OCI-LY7 (cell line): ENCODE measurements at regions not wholly inside any gene's neighbourhood (a gene's known extent, or its start where the extent isn't known, plus 50 kb on each side); places are given as distances from the start of the nearest gene placed in this dataset.

Source experiments
- BruUV-seq: library from RNA; stranded (reverse); fragments of 400-500 nt; replicated peaks from 2 replicates; lab custom pipeline; 2021; lab: Mats Ljungman, UMichigan
- CTCF ChIA-PET: fragments of 300-600 bp; sonication (Branson Sonifier 250); formaldehyde crosslinking; loops from one replicate; lab custom pipeline; 2022; ENCODE audit warnings: antibody characterized with exemption; ENCODE audit not compliant: unreplicated experiment; lab: Charles Lee
- POLR2A ChIA-PET: fragments of 300-600 bp; sonication (Branson Sonifier 250); formaldehyde crosslinking; loops from one replicate; lab custom pipeline; 2022; ENCODE audit warnings: antibody characterized with exemption; lab: Charles Lee
- DNase-seq: peaks from one replicate; pipeline ENCODE4 v3.0.0-alpha.2; 2015; ENCODE audit warnings: low spot score
- H2AFZ ChIP-seq: fragments of 200-600 bp; sonication (generic), shearing (Covaris generic); 2 replicates; pipeline ENCODE4 v1.6.1; 2014; ENCODE audit warnings: mild to moderate bottlenecking, antibody characterized with exemption, low read length, moderate library complexity
- H3K27ac ChIP-seq: fragments of 200-600 bp; sonication (generic); 2 replicates; pipeline ENCODE4 v1.5.1; 2014; ENCODE audit warnings: mixed run types, low read depth, mild to moderate bottlenecking, moderate library complexity, low read length, inconsistent platforms; ENCODE audit not compliant: poor library complexity, severe bottlenecking
- H3K36me3 ChIP-seq: fragments of 200-600 bp; sonication (generic); 2 replicates; pipeline ENCODE4 v1.6.1; 2014; ENCODE audit warnings: mild to moderate bottlenecking, antibody characterized with exemption, low read length, moderate library complexity, mixed read lengths; ENCODE audit not compliant: insufficient read depth
- H3K4me1 ChIP-seq: fragments of 200-600 bp; sonication (generic); 2 replicates; pipeline ENCODE4 v1.5.1; 2014; ENCODE audit warnings: mild to moderate bottlenecking, low read length; ENCODE audit not compliant: insufficient read depth, poor library complexity, severe bottlenecking
- H3K4me2 ChIP-seq: fragments of 200-600 bp; sonication (generic); 2 replicates; pipeline ENCODE4 v1.6.1; 2014; ENCODE audit warnings: mild to moderate bottlenecking, low read length
- H3K4me3 ChIP-seq: fragments of 200-600 bp; sonication (generic); 2 replicates; pipeline ENCODE4 v1.5.1; 2014; ENCODE audit warnings: mild to moderate bottlenecking, low read depth, low read length; ENCODE audit not compliant: poor library complexity, severe bottlenecking
- H3K79me2 ChIP-seq: fragments of 200-600 bp; sonication (generic); 2 replicates; pipeline ENCODE4 v1.6.1; 2016; ENCODE audit warnings: low read depth, mild to moderate bottlenecking, low read length, moderate library complexity, mixed read lengths; ENCODE audit not compliant: insufficient read depth
- H3K9me2 ChIP-seq: fragments of 200-600 bp; sonication (generic); 2 replicates; pipeline ENCODE4 v1.6.1; 2016; ENCODE audit warnings: mild to moderate bottlenecking, low read length, mixed read lengths; ENCODE audit not compliant: insufficient read depth
- H3K9me3 ChIP-seq: fragments of 200-600 bp; sonication (generic); 2 replicates; pipeline ENCODE4 v1.6.1; 2014; ENCODE audit warnings: mild to moderate bottlenecking, mixed run types, low read length, mixed read lengths
- H4K20me1 ChIP-seq: fragments of 200-600 bp; sonication (generic); 2 replicates; pipeline ENCODE4 v1.6.1; 2014; ENCODE audit warnings: mild to moderate bottlenecking, antibody characterized with exemption, low read length, moderate library complexity, mixed read lengths; ENCODE audit not compliant: insufficient read depth
- CTCF ChIP-seq: fragments of 200-600 bp; sonication (generic); conservative IDR thresholded peaks from 2 replicates; pipeline ENCODE4 v1.5.1; 2014; ENCODE audit warnings: mild to moderate bottlenecking, antibody characterized with exemption, low read length, moderate library complexity, mixed read lengths
- EZH2phosphoT487 ChIP-seq: fragments of 200-600 bp; sonication (generic); IDR thresholded peaks from 2 replicates; pipeline ENCODE4 v1.6.1; 2018; ENCODE audit warnings: low read depth, borderline replicate concordance, mild to moderate bottlenecking, mixed run types, antibody characterized with exemption, low read length, moderate library complexity, mixed read lengths
- intact Hi-C: fragments of 100-400 bp; cut with micrococcal nuclease; formaldehyde crosslinking; loops from one replicate; pipeline ENCODE4 v1.10.0; 2022; ENCODE audit not compliant: unreplicated experiment

- Histone ChIP-seq H2AFZ (no peak overlapping the region), H3K4me2 (no peak overlapping the region), H4K20me1 (no peaks in the 10 kb centered on the region), H3K36me3 (no peaks in the 10 kb centered on the region), H3K9me2 (no peaks in the 10 kb centered on the region), H3K27ac (no peak overlapping the region), H3K4me1 (no peaks in the 10 kb centered on the region), H3K9me3 (peaks cover 9% of the 10 kb centered on the region; the same call in 1 of the 2 replicates), H3K4me3 (no peak overlapping the region), H3K79me2 (no peaks in the 10 kb centered on the region)
- ChIA-PET POLR2A (no interaction called here), CTCF (no interaction called here)
- intact Hi-C loops, result no loop called here
- no peak for DNase-seq
- no TSS peak for BruUV-seq
- no peak for TF ChIP-seq CTCF
- no peak for TF ChIP-seq EZH2phosphoT487
Observed at GRCh38 chr9:91154686-91155085, 207.0 kb downstream of the AUH start.

- no peaks in the 10 kb centered on the region for H4K20me1 ChIP-seq
- no peaks in the 10 kb centered on the region for H3K79me2 ChIP-seq
- no peaks in the 10 kb centered on the region for H3K4me1 ChIP-seq
- no peak overlapping the region for H3K27ac ChIP-seq
- no peak overlapping the region for H3K4me3 ChIP-seq
- intact Hi-C loops, result no loop called here
- H3K9me3 ChIP-seq, result peaks cover 9% of the 10 kb centered on the region; the same call in 1 of the 2 replicates
- TF ChIP-seq EZH2phosphoT487 (no peak), CTCF (no peak)
- no peak overlapping the region for H2AFZ ChIP-seq
- CTCF ChIA-PET, result no interaction called here
- no peak for DNase-seq
- H3K9me2 ChIP-seq, result no peaks in the 10 kb centered on the region
- no TSS peak for BruUV-seq
- H3K4me2 ChIP-seq, result no peak overlapping the region
- no peaks in the 10 kb centered on the region for H3K36me3 ChIP-seq
- POLR2A ChIA-PET, result interaction anchor here (1.0 kb wide), 1 partner anchor 8 kb away, joined by 3 read pairs; no protein-coding TSS in a partner anchor
Observed at GRCh38 chr9:91155181-91155580, 206.5 kb downstream of the AUH start.

DNA sequence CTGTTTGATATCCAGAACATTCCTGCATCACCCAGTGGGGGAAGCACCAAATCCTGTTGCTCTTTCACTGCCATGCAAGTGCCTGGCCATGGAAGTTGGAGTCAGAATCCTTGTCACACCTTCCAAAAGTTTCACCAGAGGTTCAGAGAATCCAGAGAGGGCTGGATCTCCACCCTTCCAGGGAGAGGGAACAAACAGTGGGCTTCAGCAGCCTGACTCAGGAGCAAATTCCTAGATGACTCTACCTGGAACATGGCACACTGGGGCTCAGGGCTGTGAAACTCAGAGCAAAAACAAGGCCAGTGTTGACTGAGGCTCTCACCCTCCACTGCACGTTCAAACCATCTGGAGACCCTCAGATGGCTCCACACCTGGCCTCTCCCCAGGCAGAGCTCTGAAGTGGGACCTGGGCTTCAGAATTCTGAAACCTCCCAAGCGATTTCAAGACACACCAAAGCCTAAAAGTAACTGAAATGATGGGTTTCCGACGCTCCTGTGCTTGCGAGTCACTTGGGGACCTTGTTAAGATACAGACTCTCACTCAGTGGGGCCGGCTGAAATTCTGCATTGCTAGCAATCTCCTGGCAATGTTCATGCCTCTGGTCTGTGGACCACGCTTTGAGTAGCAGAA is 205.9 kb downstream of the AUH start:
- Histone ChIP-seq H3K9me3 (peaks cover 9% of the 10 kb centered on the region; the same call in 1 of the 2 replicates), H3K27ac (no peak overlapping the region), H3K4me1 (no peaks in the 10 kb centered on the region), H3K79me2 (no peaks in the 10 kb centered on the region), H3K4me2 (no peak overlapping the region), H3K36me3 (no peaks in the 10 kb centered on the region), H4K20me1 (no peaks in the 10 kb centered on the region), H3K4me3 (no peak overlapping the region), H2AFZ (no peak overlapping the region), H3K9me2 (no peaks in the 10 kb centered on the region)
- DNase-seq, result no peak
- no TSS peak for BruUV-seq
- POLR2A ChIA-PET, result interaction anchor here (1.0 kb wide), 1 partner anchor 8 kb away, joined by 3 read pairs; no protein-coding TSS in a partner anchor
- CTCF ChIA-PET, result no interaction called here
- TF ChIP-seq CTCF (no peak), EZH2phosphoT487 (no peak)
- intact Hi-C loops, result no loop called here
